Fibroblast of skin of scalp (primary cell): ENCODE measurements at regions not wholly inside any gene's neighbourhood (a gene's known extent, or its start where the extent isn't known, plus 50 kb on each side); places are given as distances from the start of the nearest gene placed in this dataset.
"Not testable (repeated sequence)": the region's sequence is repeated elsewhere in the genome, so short reads cannot be mapped to it uniquely, and the experiment has no call there.

Experiments
- DNase-seq: peaks from one replicate; pipeline ENCODE4 v3.0.0-alpha.2; 2013

GRCh38 chr7:131957338-131958020 lies 401.1 kb upstream of the PODXL start:
- DNase-seq: no peak

DNA sequence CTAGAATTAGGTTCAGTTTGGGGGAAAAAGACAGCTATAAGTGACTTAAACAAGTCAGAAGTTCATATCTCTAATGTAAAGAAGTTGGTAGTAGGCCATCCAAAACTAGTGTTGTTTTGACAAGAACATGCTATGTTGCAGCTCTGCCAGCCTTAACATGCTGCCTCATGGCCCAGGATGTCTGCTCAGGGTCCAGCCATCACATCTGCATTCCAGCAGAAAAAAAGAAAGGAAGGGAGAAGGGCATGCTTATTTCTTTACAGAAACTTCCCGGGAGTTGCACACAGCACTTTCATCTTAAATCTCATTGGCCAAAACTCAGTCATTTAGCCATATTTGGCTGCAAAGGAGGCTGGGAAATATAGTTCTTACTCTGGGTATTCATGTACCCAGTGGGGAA lies 400.4 kb upstream of the PODXL start:
- DNase-seq: no peak

- no peak for DNase-seq
Observed at GRCh38 chr7:131955679-131956078, 399.3 kb upstream of the PODXL start.

DNA sequence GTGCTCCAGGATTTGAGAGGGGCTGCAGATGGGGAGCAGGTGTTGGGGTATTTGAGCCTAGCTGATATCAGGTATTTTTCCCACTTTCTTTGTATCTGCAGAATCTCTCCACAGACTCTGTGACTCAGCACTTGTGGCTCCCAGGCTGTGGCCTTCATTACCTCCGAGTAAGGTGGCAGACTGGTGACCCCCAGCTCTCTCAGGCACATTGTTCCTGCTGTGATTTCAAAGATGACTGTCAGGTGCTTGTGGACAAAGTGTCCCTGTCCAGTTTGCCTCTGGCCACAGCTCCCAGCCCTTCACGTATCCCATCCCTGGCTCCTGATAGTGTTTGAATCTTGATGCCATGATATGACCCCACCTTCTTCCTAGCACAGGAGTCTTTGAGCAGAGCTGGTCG lies 396.8 kb upstream of the PODXL start:
- DNase-seq: no peak

DNA sequence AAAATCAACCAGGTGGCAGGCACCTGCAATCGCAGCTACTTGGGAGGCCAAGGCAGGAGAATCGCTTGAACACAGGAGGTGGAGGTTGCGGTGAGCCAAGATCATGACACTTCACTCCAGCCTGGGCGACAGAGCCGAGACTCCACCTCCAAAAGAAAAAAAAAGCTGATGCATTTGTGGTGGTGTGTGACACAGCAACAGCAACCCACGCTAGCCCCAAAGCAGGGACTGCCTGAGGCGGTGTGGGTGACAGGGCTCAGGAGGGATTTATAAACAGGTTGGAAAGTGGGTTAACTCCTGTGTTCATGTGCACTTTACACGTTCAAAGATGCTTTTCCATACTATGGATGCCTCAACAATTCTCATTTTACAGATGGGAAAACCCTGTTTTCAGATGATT lies 395.9 kb upstream of the PODXL start:
- no peak for DNase-seq

GRCh38 chr7:131950758-131951157 lies 394.3 kb upstream of the PODXL start:
- no peak for DNase-seq

- DNase-seq: no peak
Observed at GRCh38 chr7:131949659-131950058, 393.2 kb upstream of the PODXL start.

DNA sequence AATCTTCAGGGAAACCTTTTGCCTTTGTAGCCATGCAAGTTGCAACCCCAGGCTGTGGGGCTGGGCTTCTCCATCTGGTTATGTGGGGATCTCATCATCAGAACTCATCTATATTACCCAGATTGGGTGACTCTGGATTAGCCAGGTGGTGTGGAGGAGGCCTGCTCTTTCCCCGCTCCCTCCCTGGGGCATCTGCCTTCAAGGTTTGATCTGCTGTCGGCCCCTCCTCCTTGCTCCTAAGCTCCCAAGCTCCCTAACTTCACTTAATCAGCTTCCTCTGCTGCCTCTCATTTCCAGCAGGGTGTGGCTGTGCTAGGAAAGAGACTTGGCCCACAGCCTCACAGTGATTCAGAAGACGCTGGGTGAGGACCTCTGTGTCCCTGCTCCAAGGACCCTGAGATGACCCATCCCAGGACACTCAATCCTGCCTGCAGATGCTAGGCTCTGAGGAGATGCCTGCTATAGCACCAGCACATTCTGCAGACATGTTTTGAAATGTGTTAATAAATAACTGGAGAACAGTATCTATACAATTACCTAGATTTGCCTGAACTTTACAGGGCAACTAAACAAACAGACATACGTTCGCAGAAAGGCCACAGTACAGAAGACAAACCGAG lies 392.1 kb upstream of the PODXL start:
- DNase-seq: peak; percentile 34

DNA sequence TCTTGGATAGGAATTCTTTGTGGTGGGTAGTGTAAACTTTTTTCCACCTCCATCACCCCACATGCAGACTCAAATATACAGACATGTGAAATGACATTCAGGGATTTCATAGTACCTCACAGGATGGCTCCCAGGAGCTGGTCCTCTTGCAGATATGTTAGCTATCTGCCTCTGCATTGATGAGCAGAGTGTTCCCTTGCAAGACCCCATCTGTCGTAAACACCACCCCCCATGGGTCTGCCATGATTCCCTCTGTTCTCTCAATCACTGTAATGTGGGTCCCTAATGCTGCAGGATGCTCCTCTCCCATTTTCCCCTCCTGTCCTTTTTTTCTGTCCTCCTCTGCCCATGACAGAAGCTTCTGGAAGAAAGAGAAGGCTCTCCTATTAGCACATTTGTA lies 391.2 kb upstream of the PODXL start:
- DNase-seq: no peak

GRCh38 chr7:131945957-131946544 lies 389.6 kb upstream of the PODXL start:
- no peak for DNase-seq

DNA sequence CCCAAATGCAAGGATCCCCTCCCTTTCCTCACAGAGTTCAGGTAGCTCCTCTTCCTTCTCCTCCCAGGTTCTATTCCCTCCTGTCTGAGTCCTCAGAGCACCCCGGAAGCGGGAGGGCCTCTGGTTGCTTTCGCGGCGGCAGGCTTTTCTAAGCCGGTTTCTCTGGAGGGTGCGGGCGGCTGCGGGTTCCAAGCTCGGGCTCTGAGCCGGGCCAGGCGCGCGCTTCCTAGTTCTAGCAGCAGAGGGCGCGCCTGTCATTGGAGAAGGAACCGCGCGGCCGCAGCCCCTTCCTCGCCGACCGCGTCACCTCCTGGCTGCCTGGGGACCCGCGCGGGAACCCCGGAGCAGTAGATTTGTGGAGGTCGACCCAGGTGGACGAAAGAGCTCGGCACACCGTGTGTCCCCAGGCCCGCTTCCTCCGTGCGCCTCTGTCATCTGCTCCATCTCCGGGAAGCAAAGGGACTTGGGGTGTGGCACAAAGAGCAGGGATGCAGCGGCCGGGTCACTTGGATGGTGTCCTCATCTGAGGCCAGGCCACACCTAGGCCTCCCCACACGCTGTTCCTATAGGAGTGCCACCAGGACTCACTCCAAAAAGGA lies 389.0 kb upstream of the PODXL start:
- DNase-seq: peak; percentile 54

DNA sequence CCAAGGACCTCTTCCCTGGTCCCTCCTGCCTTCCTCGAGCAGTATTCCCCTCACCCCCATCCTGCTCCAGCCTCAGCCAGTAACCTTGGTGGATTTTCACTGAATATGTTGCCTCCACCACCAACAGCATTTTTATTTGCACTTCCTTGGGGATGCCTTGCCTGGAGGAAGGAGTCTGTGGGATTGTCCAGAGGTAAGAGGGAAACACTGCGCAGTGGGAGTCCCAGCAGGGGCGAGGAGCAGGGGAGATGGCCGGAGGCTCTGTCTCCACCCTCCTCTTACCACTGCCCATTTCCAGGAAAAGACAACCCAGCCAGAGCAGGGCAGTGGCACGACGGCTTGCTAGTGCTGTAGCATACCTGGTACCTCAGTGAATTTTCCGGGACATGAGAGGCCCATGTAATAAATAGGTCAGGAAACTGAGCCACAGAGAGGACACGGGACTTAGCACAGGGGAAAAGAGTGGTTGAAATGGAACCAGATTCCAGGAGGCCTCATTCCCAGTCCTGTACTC lies 388.2 kb upstream of the PODXL start:
- no peak for DNase-seq

DNA sequence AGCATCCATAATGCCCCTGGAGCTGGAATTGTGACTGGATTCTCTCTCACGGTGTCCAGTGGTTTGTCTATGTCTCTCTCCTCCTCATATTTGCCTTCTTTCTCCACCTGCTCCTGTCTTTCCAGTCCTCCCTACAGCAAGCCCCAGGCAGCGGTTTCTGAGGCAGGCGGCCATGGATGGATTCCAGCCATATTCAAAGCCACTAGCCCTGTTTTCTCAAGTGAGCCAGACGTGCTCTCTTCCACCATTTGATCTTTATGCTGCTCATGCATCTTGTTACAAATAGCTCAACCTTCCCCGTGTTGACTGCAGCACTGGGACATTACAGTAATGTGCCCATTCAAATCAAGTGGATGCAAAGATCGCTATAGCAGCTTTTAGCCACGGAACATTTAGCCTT lies 387.2 kb upstream of the PODXL start:
- DNase-seq: no peak

- DNase-seq: no peak
Observed at GRCh38 chr7:131943211-131943610, 386.8 kb upstream of the PODXL start.

DNA sequence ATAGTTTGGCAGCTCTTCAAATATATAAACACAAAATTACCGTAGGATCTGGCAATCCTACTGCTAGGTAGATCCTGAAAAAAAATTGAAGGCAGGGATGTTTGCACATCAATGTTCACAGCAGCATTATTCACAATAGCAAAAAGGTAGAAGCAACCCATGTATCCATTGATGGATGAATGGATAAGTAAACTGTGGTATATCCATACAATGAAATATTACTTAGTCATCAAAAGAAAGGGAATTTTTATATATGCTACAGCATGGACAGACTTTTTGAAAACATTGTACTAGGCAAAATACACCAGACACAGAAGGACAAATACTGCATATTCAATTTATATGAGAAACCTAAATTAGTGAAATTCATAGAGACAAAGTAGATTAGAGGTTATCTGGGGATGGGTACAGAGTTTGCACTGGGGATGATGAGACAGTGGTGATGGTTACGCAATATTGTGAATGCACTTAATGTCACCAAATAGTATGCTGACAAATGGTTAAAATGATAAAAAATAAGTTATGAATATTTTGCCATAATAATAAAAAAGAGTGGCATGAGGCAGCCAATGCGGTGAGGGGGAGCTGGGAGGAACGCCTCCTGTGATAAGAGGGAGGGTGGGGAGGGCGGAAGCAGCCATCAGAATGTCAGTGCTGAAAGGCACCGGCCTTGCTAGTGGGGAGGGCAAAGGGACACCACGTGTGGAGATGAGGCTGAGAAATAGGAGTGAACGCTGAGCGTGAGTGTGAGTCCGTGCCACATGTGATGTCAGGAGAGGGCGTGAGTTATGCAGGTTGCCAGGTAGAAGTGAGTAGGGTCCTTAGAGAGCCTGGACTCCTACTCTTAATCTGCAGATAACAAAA lies 386.1 kb upstream of the PODXL start:
- DNase-seq: no peak

GRCh38 chr7:131941291-131941690 lies 384.9 kb upstream of the PODXL start:
- DNase-seq: no peak

- no peak for DNase-seq
Observed at GRCh38 chr7:131940621-131941165, 384.3 kb upstream of the PODXL start.

DNA sequence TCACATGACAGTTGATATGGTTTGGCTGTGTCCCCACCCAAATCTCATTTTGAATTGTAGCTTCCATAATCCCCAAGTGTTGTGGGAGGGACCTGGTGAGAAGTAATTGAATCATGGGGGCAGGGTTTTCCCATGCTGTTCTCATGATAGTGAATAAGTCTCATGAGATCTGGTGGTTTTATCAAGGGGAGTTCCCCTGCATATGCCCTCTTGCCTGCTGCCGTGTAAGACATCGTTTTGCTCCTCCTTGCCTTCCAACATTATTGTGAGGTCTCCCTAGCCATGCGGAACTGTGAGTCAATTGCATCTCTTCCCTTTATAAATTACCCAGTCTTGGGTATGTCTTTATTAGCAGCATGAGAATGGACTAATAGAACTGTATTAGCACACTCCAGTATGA lies 382.4 kb upstream of the PODXL start:
- not testable (repeated sequence) for DNase-seq

DNA sequence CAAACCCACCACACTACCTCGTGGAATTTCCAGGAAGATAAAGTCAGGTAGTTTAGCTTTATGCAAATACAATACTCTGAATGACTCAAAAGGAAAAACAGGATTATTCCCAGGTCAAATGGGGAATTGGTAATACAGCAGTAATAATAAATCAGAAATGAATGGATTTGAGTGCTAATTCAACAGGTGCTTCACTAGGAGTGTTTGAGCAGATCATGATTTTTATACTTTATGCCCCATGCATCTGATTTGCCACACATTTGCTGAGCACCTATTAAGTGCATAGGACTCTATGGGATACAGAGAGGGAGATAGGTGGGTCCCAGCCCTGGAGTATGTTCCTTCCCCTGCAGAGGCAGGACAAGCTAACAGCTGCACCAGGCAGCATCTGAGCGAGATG lies 381.4 kb upstream of the PODXL start:
- no peak for DNase-seq

DNA sequence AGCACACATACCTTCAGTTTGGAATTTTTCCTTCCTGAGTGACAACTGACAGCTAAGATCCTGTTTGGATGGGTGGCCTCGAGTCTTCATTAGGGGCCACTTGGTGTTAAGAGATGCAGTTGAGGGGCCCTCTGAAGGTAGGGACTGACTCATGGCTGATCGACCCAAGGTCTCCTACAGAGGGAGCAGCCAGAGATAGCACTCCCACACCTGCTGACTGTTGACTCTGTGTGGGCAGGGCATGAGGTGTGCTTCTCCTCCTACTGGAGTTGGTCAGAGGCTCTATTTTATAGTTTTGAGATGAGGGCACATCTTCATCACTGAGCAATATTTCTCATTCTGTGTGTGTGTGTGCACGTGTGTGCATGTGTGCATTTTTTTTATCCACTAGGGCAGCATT lies 378.8 kb upstream of the PODXL start:
- no peak for DNase-seq

DNA sequence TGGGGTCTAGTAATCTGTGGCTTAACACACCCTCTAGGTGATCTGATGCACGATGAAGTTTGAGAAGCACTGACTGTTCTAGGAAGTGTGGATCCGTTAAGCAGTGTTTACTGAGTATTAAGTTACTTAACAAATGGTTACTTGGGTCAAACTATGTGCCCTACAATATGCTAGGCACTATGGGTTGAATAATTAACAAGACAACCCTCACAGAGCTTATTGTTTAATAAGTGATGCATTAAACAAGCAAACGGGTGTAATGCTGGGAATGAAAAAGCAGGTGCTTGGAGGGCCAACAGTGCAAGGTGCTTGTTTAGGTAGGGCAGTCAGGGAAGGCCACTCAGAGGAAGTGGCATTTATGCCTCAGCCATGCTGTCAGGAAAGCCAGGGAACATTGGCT lies 378.0 kb upstream of the PODXL start:
- no peak for DNase-seq

GRCh38 chr7:131933751-131934289 lies 377.4 kb upstream of the PODXL start:
- no peak for DNase-seq
